Peyer's patch (tissue), 4 donors: ENCODE measurements at regions not wholly inside any gene's neighbourhood (a gene's known extent, or its start where the extent isn't known, plus 50 kb on each side); places are given as distances from the start of the nearest gene placed in this dataset.
"Not testable (repeated sequence)": the region's sequence is repeated elsewhere in the genome, so short reads cannot be mapped to it uniquely, and the experiment has no call there.

Experiments used
- DNase-seq, 3 donors: peaks; one replicate each; pipeline ENCODE4 v3.0.0-alpha.2; 2017 to 2019
- H3K27ac ChIP-seq, 4 donors: fragments of 200-600 bp; sonication (generic); one replicate each; pipeline ENCODE4 v1.5.1; 2016 to 2019
- H3K27me3 ChIP-seq, 2 donors: fragments of 200-600 bp; sonication (generic); one replicate each; pipeline ENCODE4 v1.5.1; 2019
- H3K36me3 ChIP-seq, 3 donors: fragments of 200-600 bp; sonication (generic); one replicate each; pipeline ENCODE4 v1.5.1; 2016 to 2019
- H3K4me1 ChIP-seq, 4 donors: fragments of 200-600 bp; sonication (generic); one replicate each; pipeline ENCODE4 v1.5.1; 2016 to 2019
- H3K4me3 ChIP-seq, 4 donors: fragments of 200-600 bp; sonication (generic); 1 replicate in 3 of 4; 2 replicates in 1 of 4; pipeline ENCODE4 v1.5.1; 2016 to 2019; ENCODE audit warnings: mild to moderate bottlenecking in 1 of 4
- H3K9me3 ChIP-seq, 4 donors: fragments of 200-600 bp; sonication (generic); one replicate each; pipeline ENCODE4 v1.5.1; 2016 to 2019; ENCODE audit warnings: mild to moderate bottlenecking in 1 of 4
- CTCF ChIP-seq, 6 experiments: fragments of 450-650 bp in 4 of 6; fragments of 200-600 bp in 2 of 6; sonication (generic) in 1 of 6; IDR thresholded peaks; one replicate each; pipeline ENCODE4 v1.5.1; 2017 to 2019; ENCODE audit warnings: antibody characterized with exemption in 6 of 6, mild to moderate bottlenecking in 3 of 6, moderate library complexity in 1 of 6

GRCh38 chr12:8375122-8375521 is 80.6 kb upstream of the CLEC6A start:
- not testable (repeated sequence) for DNase-seq, H3K4me3 ChIP-seq, H3K27ac ChIP-seq, H3K27me3 ChIP-seq, H3K9me3 ChIP-seq, H3K4me1 ChIP-seq, H3K36me3 ChIP-seq

- H3K36me3 ChIP-seq, H3K27ac ChIP-seq, H3K4me1 ChIP-seq, DNase-seq, H3K27me3 ChIP-seq, H3K9me3 ChIP-seq, H3K4me3 ChIP-seq: not testable (repeated sequence)
Measured at GRCh38 chr12:8377756-8378155, 78.0 kb upstream of the CLEC6A start.

GRCh38 chr12:8382556-8382955 is 73.2 kb upstream of the CLEC6A start:
- H3K9me3 ChIP-seq, H3K4me1 ChIP-seq, H3K27ac ChIP-seq: not testable (repeated sequence)

GRCh38 chr12:8384686-8385085 is 71.1 kb upstream of the CLEC6A start:
- H3K4me1 ChIP-seq, H3K27ac ChIP-seq, H3K9me3 ChIP-seq, H3K27me3 ChIP-seq, DNase-seq, H3K36me3 ChIP-seq, H3K4me3 ChIP-seq: not testable (repeated sequence)

More at GRCh38 chr12:8382556-8382955, 73.2 kb upstream of the CLEC6A start:
- H3K36me3 ChIP-seq, H3K4me3 ChIP-seq, DNase-seq, H3K27me3 ChIP-seq: not testable (repeated sequence)

- H3K36me3 ChIP-seq, H3K27me3 ChIP-seq, H3K4me3 ChIP-seq, DNase-seq, H3K9me3 ChIP-seq, H3K4me1 ChIP-seq, H3K27ac ChIP-seq: not testable (repeated sequence)
Measured at GRCh38 chr12:8385431-8385830, 70.3 kb upstream of the CLEC6A start.

- not testable (repeated sequence) for H3K27ac ChIP-seq, H3K4me3 ChIP-seq, H3K4me1 ChIP-seq, H3K36me3 ChIP-seq, H3K27me3 ChIP-seq, H3K9me3 ChIP-seq, DNase-seq
Measured at GRCh38 chr12:8386661-8387060, 69.1 kb upstream of the CLEC6A start.

GRCh38 chr12:8389296-8389695 is 66.5 kb upstream of the CLEC6A start:
- H3K9me3 ChIP-seq, H3K36me3 ChIP-seq, DNase-seq, H3K27me3 ChIP-seq, H3K4me1 ChIP-seq, H3K4me3 ChIP-seq, H3K27ac ChIP-seq: not testable (repeated sequence)

GRCh38 chr12:8390001-8390777 is 65.6 kb upstream of the CLEC6A start:
- H3K36me3 ChIP-seq, H3K27me3 ChIP-seq: not testable (repeated sequence)
- peak in 5 of 6 experiments; percentile 49 to 80 (median 57) for TF ChIP-seq CTCF (IDR thresholded peaks at IDR 0.05)

GRCh38 chr12:8396225-8397071 is 59.3 kb upstream of the CLEC6A start:
- not testable (repeated sequence) for H3K36me3 ChIP-seq
- peak; percentile 43 to 77 (median 70) for DNase-seq

More at GRCh38 chr12:8390001-8390777, 65.6 kb upstream of the CLEC6A start:
- H3K4me3 ChIP-seq, result peak overlapping the region; percentile 22 to 65 (median 54)
- H3K9me3 ChIP-seq, H3K4me1 ChIP-seq, H3K27ac ChIP-seq: not testable (repeated sequence)
- DNase-seq, result peak; percentile 62 to 93 (median 86)

GRCh38 chr12:8397378-8397777 is 58.4 kb upstream of the CLEC6A start:
- H3K27me3 ChIP-seq, H3K4me3 ChIP-seq, H3K36me3 ChIP-seq, H3K27ac ChIP-seq, DNase-seq, H3K9me3 ChIP-seq, H3K4me1 ChIP-seq: not testable (repeated sequence)

More at GRCh38 chr12:8396225-8397071, 59.3 kb upstream of the CLEC6A start:
- not testable (repeated sequence) for H3K9me3 ChIP-seq, H3K27ac ChIP-seq, H3K4me1 ChIP-seq, H3K27me3 ChIP-seq
- peak overlapping the region; percentile 23 to 48 (median 42) for H3K4me3 ChIP-seq
- TF ChIP-seq CTCF (IDR thresholded peaks at IDR 0.05), result peak in 3 of 6 experiments; percentile 15 to 54 (median 45)

GRCh38 chr12:8399496-8400034 is 56.2 kb upstream of the CLEC6A start:
- not testable (repeated sequence) for H3K27me3 ChIP-seq, H3K4me1 ChIP-seq, H3K4me3 ChIP-seq, H3K27ac ChIP-seq, DNase-seq, H3K9me3 ChIP-seq, H3K36me3 ChIP-seq

- H3K4me3 ChIP-seq, H3K27ac ChIP-seq, H3K9me3 ChIP-seq, H3K4me1 ChIP-seq, DNase-seq, H3K27me3 ChIP-seq, H3K36me3 ChIP-seq: not testable (repeated sequence)
Measured at GRCh38 chr12:8403834-8404233, 51.9 kb upstream of the CLEC6A start.
